BLaER1 treated with 17β-estradiol and CSF1 and Interleukin-3, amounts not matched to agents 10 nM and 100 nM (cell line): ENCODE measurements at regions not wholly inside any gene's neighbourhood (a gene's known extent, or its start where the extent isn't known, plus 50 kb on each side); places are given as distances from the start of the nearest gene placed in this dataset.

Experiments
- H3K27ac ChIP-seq, 11 experiments: shearing (Covaris generic); formaldehyde crosslinking; 2 replicates each; pipeline ENCODE4 v1.8.1; 2022
- H3K27me3 ChIP-seq, 11 experiments: shearing (Covaris generic); formaldehyde crosslinking; 2 replicates each; pipeline ENCODE4 v1.8.1; 2022
- H3K36me3 ChIP-seq, 11 experiments: shearing (Covaris generic); formaldehyde crosslinking; 2 replicates each; pipeline ENCODE4 v1.8.1; 2022
- H3K4me1 ChIP-seq, 10 experiments: shearing (Covaris generic); formaldehyde crosslinking; 2 replicates each; pipeline ENCODE4 v1.8.1; 2022
- H3K4me2 ChIP-seq, 11 experiments: shearing (Covaris generic); formaldehyde crosslinking; 2 replicates each; pipeline ENCODE4 v1.8.1; 2022
- H3K4me3 ChIP-seq, 10 experiments: shearing (Covaris generic); formaldehyde crosslinking; 2 replicates each; pipeline ENCODE4 v1.8.1; 2022
- H3K9ac ChIP-seq, 11 experiments: shearing (Covaris generic); formaldehyde crosslinking; 2 replicates each; pipeline ENCODE4 v1.8.1; 2022
- H3K9me3 ChIP-seq, 11 experiments: shearing (Covaris generic); formaldehyde crosslinking; replicated peaks in 1 of 11; 2 replicates each; pipeline ENCODE4 v1.8.1; 2022
- H4K20me1 ChIP-seq, 11 experiments: shearing (Covaris generic); formaldehyde crosslinking; 2 replicates each; pipeline ENCODE4 v1.8.1; 2022
- Cebpa-rat ChIP-seq, 11 experiments: shearing (Covaris generic); IDR thresholded peaks; 2 replicates each; pipeline ENCODE4 v1.8.1; 2022

DNA sequence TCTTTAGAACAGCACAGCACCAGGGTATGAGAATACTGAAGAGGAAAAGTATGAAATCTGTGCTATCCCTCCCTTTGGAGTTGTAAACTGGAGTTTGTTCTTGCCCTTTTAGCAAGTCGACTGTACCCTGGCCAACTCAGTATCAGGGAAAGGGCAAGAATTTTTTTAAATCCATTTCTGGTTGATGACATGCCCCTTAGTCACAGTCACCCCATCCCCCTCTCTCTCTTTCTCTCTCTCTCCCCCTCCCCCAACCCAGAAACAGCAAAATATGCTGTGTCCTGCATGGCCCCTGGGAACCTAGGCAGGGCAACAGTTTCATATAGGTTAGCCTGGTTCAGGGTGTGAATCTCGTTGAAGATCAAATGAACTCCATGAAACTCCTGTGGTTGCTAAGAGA, 177.7 kb upstream of the ADO start:
- no peak for TF ChIP-seq Cebpa-rat (IDR thresholded peaks at IDR 0.05)
- H3K36me3 ChIP-seq, result no peaks in the 10 kb centered on the region
- no peaks in the 10 kb centered on the region for H4K20me1 ChIP-seq
- H3K27me3 ChIP-seq, result no peaks in the 10 kb centered on the region
- peak overlapping the region; percentile 47 to 71 (median 59) for H3K4me2 ChIP-seq
- H3K4me1 ChIP-seq, result peaks cover 46 to 72% (median 55%) of the 10 kb centered on the region in 10 experiments
- H3K9me3 ChIP-seq, result peaks cover 0 to 17% (median 8%) of the 10 kb centered on the region in 11 experiments; a peak in 9 of 22 replicates
- peak overlapping the region in 4 of 11 experiments; percentile 23 to 54 (median 48); a peak in 5 of 22 replicates for H3K9ac ChIP-seq
- no peak overlapping the region for H3K4me3 ChIP-seq
- H3K27ac ChIP-seq, result peak overlapping the region in 9 of 11 experiments; percentile 6 to 53 (median 42); a peak in 15 of 22 replicates

DNA sequence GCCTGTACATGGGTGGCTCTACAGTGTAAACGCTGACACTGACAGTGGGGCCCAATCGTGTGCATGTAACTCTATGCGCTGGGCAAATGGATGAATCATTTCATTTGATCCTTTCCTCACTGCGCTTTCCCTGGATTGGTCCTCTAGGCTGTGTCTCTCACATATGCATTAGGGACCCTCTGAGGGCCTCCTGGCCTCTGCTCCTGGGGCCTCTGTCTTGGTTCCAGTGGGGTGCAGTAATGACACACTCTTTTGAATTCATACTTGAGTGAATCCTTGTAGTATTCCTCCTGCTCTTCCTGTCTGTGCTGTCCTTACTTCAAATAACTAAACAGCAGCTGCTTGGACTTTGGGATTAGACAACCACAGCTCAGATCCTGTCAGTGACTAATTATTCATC, 176.5 kb upstream of the ADO start:
- peaks cover 0 to 17% (median 9%) of the 10 kb centered on the region in 11 experiments; a peak in 10 of 22 replicates for H3K9me3 ChIP-seq
- H3K4me3 ChIP-seq, result no peak overlapping the region
- H3K27me3 ChIP-seq, result no peaks in the 10 kb centered on the region
- peak overlapping the region in 10 of 11 experiments; percentile 10 to 58 (median 26); a peak in 10 of 22 replicates for H3K4me2 ChIP-seq
- peaks cover 58 to 72% (median 62%) of the 10 kb centered on the region in 10 experiments for H3K4me1 ChIP-seq
- H3K36me3 ChIP-seq, result no peaks in the 10 kb centered on the region
- no peaks in the 10 kb centered on the region for H4K20me1 ChIP-seq
- peak overlapping the region in 6 of 11 experiments; percentile 2 to 43 (median 16); a peak in 6 of 22 replicates for H3K27ac ChIP-seq
- TF ChIP-seq Cebpa-rat (IDR thresholded peaks at IDR 0.05), result no peak
- H3K9ac ChIP-seq, result 0 out of 22 replicates have a peak overlapping the region, but pooled peaks of 2 of the 11 experiments have one; percentile 6 to 34

- no peak overlapping the region; a peak in 1 of 20 replicates for H3K4me3 ChIP-seq
- no peaks in the 10 kb centered on the region for H3K27me3 ChIP-seq
- peak overlapping the region; percentile 2 to 86 (median 53); a peak in 17 of 22 replicates for H3K4me2 ChIP-seq
- H4K20me1 ChIP-seq, result no peaks in the 10 kb centered on the region
- H3K9me3 ChIP-seq, result peaks cover 0 to 28% (median 17%) of the 10 kb centered on the region in 11 experiments; a peak in 13 of 22 replicates
- peak overlapping the region; percentile 81 to 99 (median 96); a peak in 21 of 22 replicates for H3K27ac ChIP-seq
- no peak for TF ChIP-seq Cebpa-rat (IDR thresholded peaks at IDR 0.05)
- peak overlapping the region in 1 of 11 experiments; percentile 86; a peak in 4 of 22 replicates for H3K9ac ChIP-seq
- peaks cover 69 to 80% (median 76%) of the 10 kb centered on the region in 10 experiments for H3K4me1 ChIP-seq
- H3K36me3 ChIP-seq, result no peaks in the 10 kb centered on the region
These were observed 173.3 kb upstream of the ADO start for GRCh38 chr10:62631241-62631640.

- no peaks in the 10 kb centered on the region for H3K27me3 ChIP-seq
- no peaks in the 10 kb centered on the region for H4K20me1 ChIP-seq
- peak overlapping the region; percentile 62 to 86 (median 73) for H3K9ac ChIP-seq
- H3K27ac ChIP-seq, result peak overlapping the region; percentile 81 to 99 (median 96)
- H3K4me3 ChIP-seq, result peak overlapping the region in 4 of 10 experiments; percentile 5 to 35 (median 18); a peak in 8 of 20 replicates
- no peaks in the 10 kb centered on the region for H3K36me3 ChIP-seq
- peak overlapping the region; percentile 70 to 91 (median 84) for H3K4me2 ChIP-seq
- H3K4me1 ChIP-seq, result peaks cover 65 to 80% (median 76%) of the 10 kb centered on the region in 10 experiments
- peak in 7 of 11 experiments; percentile 27 to 79 (median 45); a peak in 6 of 22 replicates for TF ChIP-seq Cebpa-rat (IDR thresholded peaks at IDR 0.05)
- peaks cover 0 to 28% (median 17%) of the 10 kb centered on the region in 11 experiments; a peak in 13 of 22 replicates for H3K9me3 ChIP-seq
These were observed 172.3 kb upstream of the ADO start for GRCh38 chr10:62632071-62632809.

- peaks cover 0 to 24% (median 15%) of the 10 kb centered on the region in 11 experiments; a peak in 13 of 22 replicates for H3K9me3 ChIP-seq
- peaks cover 69 to 81% (median 78%) of the 10 kb centered on the region in 10 experiments for H3K4me1 ChIP-seq
- peak overlapping the region; percentile 70 to 91 (median 84); a peak in 21 of 22 replicates for H3K4me2 ChIP-seq
- no peak overlapping the region for H3K4me3 ChIP-seq
- peak overlapping the region in 1 of 11 experiments; percentile 4; a peak in 3 of 22 replicates for H3K9ac ChIP-seq
- H4K20me1 ChIP-seq, result no peaks in the 10 kb centered on the region
- H3K36me3 ChIP-seq, result no peaks in the 10 kb centered on the region
- no peaks in the 10 kb centered on the region for H3K27me3 ChIP-seq
- TF ChIP-seq Cebpa-rat (IDR thresholded peaks at IDR 0.05), result no peak
- peak overlapping the region; percentile 54 to 99 (median 96); a peak in 20 of 22 replicates for H3K27ac ChIP-seq
These were observed 170.5 kb upstream of the ADO start for GRCh38 chr10:62633976-62634375.

DNA sequence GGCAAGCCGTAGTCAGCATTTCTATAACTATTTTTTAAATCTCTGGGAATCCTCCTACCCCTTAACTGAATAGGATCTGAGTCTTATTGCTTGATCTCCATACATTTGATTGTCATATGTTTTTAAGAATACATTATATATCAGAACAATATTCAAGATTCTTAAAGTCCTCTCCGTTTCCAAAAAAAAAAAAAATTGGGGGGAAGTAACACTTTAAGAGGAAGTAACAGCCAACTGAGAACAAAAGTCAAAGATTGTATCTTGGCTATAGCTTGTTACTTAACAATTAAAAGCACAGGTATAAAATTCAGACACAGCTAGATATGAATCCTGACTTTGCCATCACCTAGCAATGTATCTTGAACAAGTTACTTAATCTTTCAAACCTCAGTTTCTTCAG, 169.9 kb upstream of the ADO start:
- Histone ChIP-seq H3K4me3 (no peak overlapping the region), H3K9me3 (peaks cover 0 to 24% (median 15%) of the 10 kb centered on the region in 11 experiments; a peak in 13 of 22 replicates), H3K36me3 (no peaks in the 10 kb centered on the region), H3K27me3 (no peaks in the 10 kb centered on the region), H4K20me1 (no peaks in the 10 kb centered on the region), H3K4me2 (peak overlapping the region; percentile 80 to 92 (median 85)), H3K4me1 (peaks cover 75 to 87% (median 84%) of the 10 kb centered on the region in 10 experiments), H3K27ac (peak overlapping the region; percentile 54 to 99 (median 96); a peak in 20 of 22 replicates), H3K9ac (peak overlapping the region in 6 of 11 experiments; percentile 24 to 88 (median 74); a peak in 7 of 22 replicates)
- TF ChIP-seq Cebpa-rat (IDR thresholded peaks at IDR 0.05), result no peak

GRCh38 chr10:62635127-62635526, 169.4 kb upstream of the ADO start:
- no peak overlapping the region for H3K4me3 ChIP-seq
- peaks cover 80 to 93% (median 90%) of the 10 kb centered on the region in 10 experiments for H3K4me1 ChIP-seq
- H3K36me3 ChIP-seq, result no peaks in the 10 kb centered on the region
- no peak for TF ChIP-seq Cebpa-rat (IDR thresholded peaks at IDR 0.05)
- no peaks in the 10 kb centered on the region for H4K20me1 ChIP-seq
- peaks cover 0 to 23% (median 15%) of the 10 kb centered on the region in 11 experiments; a peak in 13 of 22 replicates for H3K9me3 ChIP-seq
- H3K27ac ChIP-seq, result peak overlapping the region; percentile 92 to 99 (median 96); a peak in 21 of 22 replicates
- peak overlapping the region in 10 of 11 experiments; percentile 25 to 88 (median 84); a peak in 12 of 22 replicates for H3K9ac ChIP-seq
- no peaks in the 10 kb centered on the region for H3K27me3 ChIP-seq
- H3K4me2 ChIP-seq, result peak overlapping the region; percentile 80 to 92 (median 85)

- peak overlapping the region; percentile 42 to 65 (median 54) for H3K4me3 ChIP-seq
- H3K9ac ChIP-seq, result peak overlapping the region; percentile 79 to 88 (median 85)
- no peak for TF ChIP-seq Cebpa-rat (IDR thresholded peaks at IDR 0.05)
- no peaks in the 10 kb centered on the region for H3K36me3 ChIP-seq
- H3K9me3 ChIP-seq, result peaks cover 0 to 15% (median 9%) of the 10 kb centered on the region in 11 experiments; a peak in 12 of 22 replicates
- peak overlapping the region; percentile 80 to 92 (median 85) for H3K4me2 ChIP-seq
- peaks cover 88 to 97% (median 95%) of the 10 kb centered on the region in 10 experiments for H3K4me1 ChIP-seq
- H3K27me3 ChIP-seq, result no peaks in the 10 kb centered on the region
- no peaks in the 10 kb centered on the region for H4K20me1 ChIP-seq
- peak overlapping the region; percentile 92 to 99 (median 96) for H3K27ac ChIP-seq
These were observed 167.7 kb upstream of the ADO start for GRCh38 chr10:62636825-62637248.
